Trophoblast cell (in vitro differentiated cells and primary cell): ENCODE measurements at regions not wholly inside any gene's neighbourhood (a gene's known extent, or its start where the extent isn't known, plus 50 kb on each side); places are given as distances from the start of the nearest gene placed in this dataset.
"Not testable (repeated sequence)": the region's sequence is repeated elsewhere in the genome, so short reads cannot be mapped to it uniquely, and the experiment has no call there.

ENCODE experiments used
- DNase-seq, 2 donors: peaks; one replicate each; pipeline ENCODE4 v3.0.0-alpha.2; 2016
- H2AFZ ChIP-seq: 2 replicates; pipeline ENCODE4 v1.6.1; 2013; ENCODE audit warnings: low read length, moderate library complexity, mild to moderate bottlenecking; ENCODE audit not compliant: insufficient read depth, poor library complexity
- H2AK5ac ChIP-seq: 2 replicates; pipeline ENCODE4 v1.6.1; 2013; ENCODE audit warnings: mild to moderate bottlenecking, low read length
- H2BK120ac ChIP-seq: 2 replicates; pipeline ENCODE4 v1.6.1; 2013; ENCODE audit warnings: low read length, mild to moderate bottlenecking, moderate library complexity; ENCODE audit not compliant: insufficient read depth, poor library complexity
- H2BK12ac ChIP-seq: 2 replicates; pipeline ENCODE4 v1.6.1; 2013; ENCODE audit warnings: mild to moderate bottlenecking, low read length, moderate library complexity
- H2BK5ac ChIP-seq: 2 replicates; pipeline ENCODE4 v1.6.1; 2013; ENCODE audit warnings: low read length, low read depth, moderate library complexity, mild to moderate bottlenecking; ENCODE audit not compliant: poor library complexity
- H3K14ac ChIP-seq: 2 replicates; pipeline ENCODE4 v1.6.1; 2013; ENCODE audit warnings: mild to moderate bottlenecking, low read length
- H3K18ac ChIP-seq: 2 replicates; pipeline ENCODE4 v1.6.1; 2013; ENCODE audit warnings: mild to moderate bottlenecking, low read length
- H3K23ac ChIP-seq: 2 replicates; pipeline ENCODE4 v1.6.1; 2013; ENCODE audit warnings: low read length
- H3K27ac ChIP-seq: 2 replicates; pipeline ENCODE4 v1.5.1; 2013; ENCODE audit warnings: low read depth, mild to moderate bottlenecking, inconsistent platforms, low read length, moderate library complexity
- H3K27me3 ChIP-seq: 2 replicates; pipeline ENCODE4 v1.6.1; 2013; ENCODE audit warnings: inconsistent platforms, mild to moderate bottlenecking, low read length, moderate library complexity; ENCODE audit not compliant: insufficient read depth
- H3K36me3 ChIP-seq, 2 experiments: 1 replicate in 1 of 2; 2 replicates in 1 of 2; pipeline ENCODE4 v1.6.1; 2013; ENCODE audit warnings: low read length in 2 of 2, mild to moderate bottlenecking in 2 of 2, moderate library complexity in 1 of 2; ENCODE audit not compliant: insufficient read depth in 2 of 2, control insufficient read depth in 1 of 2
- H3K4ac ChIP-seq: 2 replicates; pipeline ENCODE4 v1.6.1; 2013; ENCODE audit warnings: low read depth, mild to moderate bottlenecking, low read length, moderate library complexity
- H3K4me1 ChIP-seq, 2 experiments: 1 replicate in 1 of 2; 2 replicates in 1 of 2; pipeline ENCODE4 v1.6.1; 2013; ENCODE audit warnings: low read length in 2 of 2, mild to moderate bottlenecking in 2 of 2, moderate library complexity in 1 of 2; ENCODE audit not compliant: insufficient read depth in 2 of 2, control insufficient read depth in 1 of 2
- H3K4me2 ChIP-seq: 2 replicates; pipeline ENCODE4 v1.6.1; 2013; ENCODE audit warnings: inconsistent platforms, mild to moderate bottlenecking, low read length, moderate library complexity
- H3K4me3 ChIP-seq: 2 replicates; pipeline ENCODE4 v1.5.1; 2013; ENCODE audit warnings: mild to moderate bottlenecking, low read depth, low read length, inconsistent platforms
- H3K79me1 ChIP-seq: one replicate; pipeline ENCODE4 v1.6.1; 2013; ENCODE audit warnings: low read length
- H3K79me2 ChIP-seq: 2 replicates; pipeline ENCODE4 v1.6.1; 2013; ENCODE audit warnings: low read length, mild to moderate bottlenecking; ENCODE audit not compliant: control insufficient read depth, insufficient read depth, poor library complexity
- H3K9ac ChIP-seq: 2 replicates; pipeline ENCODE4 v1.6.1; 2013; ENCODE audit warnings: mild to moderate bottlenecking, low read length
- H3K9me3 ChIP-seq: 2 replicates; pipeline ENCODE4 v1.6.1; 2013; ENCODE audit warnings: low read depth, mild to moderate bottlenecking, control low read depth, inconsistent platforms, low read length; ENCODE audit not compliant: insufficient read depth
- H4K12ac ChIP-seq: 2 replicates; pipeline ENCODE4 v1.6.1; 2013; ENCODE audit warnings: low read depth, mild to moderate bottlenecking, low read length, moderate library complexity
- H4K8ac ChIP-seq: 2 replicates; pipeline ENCODE4 v1.6.1; 2013; ENCODE audit warnings: low read depth, mild to moderate bottlenecking, low read length, moderate library complexity
- H4K91ac ChIP-seq: one replicate; pipeline ENCODE4 v1.6.1; 2013; ENCODE audit warnings: low read depth, mild to moderate bottlenecking, low read length, moderate library complexity
- WGBS: extraction: QIAGEN DNeasy Blood & Tissue Kit; methylation state at CpG from one replicate; pipeline ENCODE4 v1.1.7; 2013; ENCODE audit warnings: missing lambda C conversion rate; ENCODE audit not compliant: insufficient read length, insufficient coverage; ENCODE audit errors: extremely low coverage; 5-methylcytosine and 5-hydroxymethylcytosine counted together

- DNase-seq = no peak
- no peak overlapping the region for H2AFZ ChIP-seq
- no peak overlapping the region for H4K12ac ChIP-seq
- H2AK5ac ChIP-seq = no peak overlapping the region
- H2BK5ac ChIP-seq = no peak overlapping the region
- H3K36me3 ChIP-seq = no peaks in the 10 kb centered on the region
- no peak overlapping the region for H3K18ac ChIP-seq
- H3K23ac ChIP-seq = no peak overlapping the region
- H4K91ac ChIP-seq = no peak overlapping the region
- H3K79me2 ChIP-seq = no peaks in the 10 kb centered on the region
- no peak overlapping the region for H2BK120ac ChIP-seq
- no peaks in the 10 kb centered on the region for H3K79me1 ChIP-seq
- H4K8ac ChIP-seq = no peak overlapping the region
- WGBS = no CpG with 5 or more reads among the region's 2 CpGs
- no peak overlapping the region for H2BK12ac ChIP-seq
- H3K4me3 ChIP-seq = no peak overlapping the region
- no peak overlapping the region for H3K9ac ChIP-seq
- no peaks in the 10 kb centered on the region for H3K27me3 ChIP-seq
- no peak overlapping the region for H3K27ac ChIP-seq
- H3K4me1 ChIP-seq = no peaks in the 10 kb centered on the region
- H3K14ac ChIP-seq = no peak overlapping the region
- H3K4me2 ChIP-seq = no peak overlapping the region
- H3K9me3 ChIP-seq = no peaks in the 10 kb centered on the region
- H3K4ac ChIP-seq = no peak overlapping the region
These were observed 1015.1 kb downstream of the EPHA7 start for GRCh38 chr6:92404281-92404680.

GRCh38 chr6:92399911-92400310, 1019.4 kb downstream of the EPHA7 start:
- H3K18ac ChIP-seq = no peak overlapping the region
- no peaks in the 10 kb centered on the region for H3K27me3 ChIP-seq
- H2BK12ac ChIP-seq = no peak overlapping the region
- H3K79me2 ChIP-seq = no peaks in the 10 kb centered on the region
- H3K4me3 ChIP-seq = no peak overlapping the region
- no peak for DNase-seq
- H3K14ac ChIP-seq = no peak overlapping the region
- H3K23ac ChIP-seq = no peak overlapping the region
- WGBS = no CpG with 5 or more reads among the region's 2 CpGs
- H3K27ac ChIP-seq = no peak overlapping the region
- H2BK5ac ChIP-seq = no peak overlapping the region
- H3K4me1 ChIP-seq = no peaks in the 10 kb centered on the region
- no peaks in the 10 kb centered on the region for H3K79me1 ChIP-seq
- no peak overlapping the region for H3K4ac ChIP-seq
- no peak overlapping the region for H3K4me2 ChIP-seq
- H2AK5ac ChIP-seq = no peak overlapping the region
- no peak overlapping the region for H2AFZ ChIP-seq
- no peaks in the 10 kb centered on the region for H3K9me3 ChIP-seq
- H4K91ac ChIP-seq = no peak overlapping the region
- no peaks in the 10 kb centered on the region for H3K36me3 ChIP-seq
- no peak overlapping the region for H3K9ac ChIP-seq
- no peak overlapping the region for H4K8ac ChIP-seq
- no peak overlapping the region for H4K12ac ChIP-seq
- no peak overlapping the region for H2BK120ac ChIP-seq

GRCh38 chr6:92388706-92389105, 1030.7 kb downstream of the EPHA7 start:
- H3K23ac ChIP-seq, H2BK120ac ChIP-seq, H2AFZ ChIP-seq, DNase-seq, H3K14ac ChIP-seq, H3K9me3 ChIP-seq, H3K79me1 ChIP-seq, H4K8ac ChIP-seq, H2BK12ac ChIP-seq, H4K12ac ChIP-seq, H3K4ac ChIP-seq, H3K79me2 ChIP-seq, H3K27me3 ChIP-seq, H3K4me2 ChIP-seq, H2AK5ac ChIP-seq, H3K27ac ChIP-seq, H3K9ac ChIP-seq, H3K36me3 ChIP-seq, H3K4me3 ChIP-seq, H3K18ac ChIP-seq, H4K91ac ChIP-seq, H3K4me1 ChIP-seq, H2BK5ac ChIP-seq: not testable (repeated sequence)
- WGBS = no CpG with 5 or more reads among the region's 8 CpGs

GRCh38 chr6:92380803-92381601, 1038.4 kb downstream of the EPHA7 start:
- no peak overlapping the region for H2BK12ac ChIP-seq
- WGBS = no CpG with 5 or more reads among the region's 2 CpGs

More at GRCh38 chr6:92380803-92381601, 1038.4 kb downstream of the EPHA7 start:
- no peak for DNase-seq
- no peaks in the 10 kb centered on the region for H3K9me3 ChIP-seq
- no peak overlapping the region for H4K12ac ChIP-seq
- no peaks in the 10 kb centered on the region for H3K27me3 ChIP-seq
- H2AK5ac ChIP-seq = no peak overlapping the region
- H3K36me3 ChIP-seq = no peaks in the 10 kb centered on the region
- no peak overlapping the region for H2BK5ac ChIP-seq
- H3K4me1 ChIP-seq = no peaks in the 10 kb centered on the region
- H3K4me3 ChIP-seq = no peak overlapping the region
- no peak overlapping the region for H2BK120ac ChIP-seq
- H4K8ac ChIP-seq = no peak overlapping the region
- H4K91ac ChIP-seq = no peak overlapping the region
- no peak overlapping the region for H3K23ac ChIP-seq
- no peak overlapping the region for H3K9ac ChIP-seq
- H3K18ac ChIP-seq = no peak overlapping the region
- no peaks in the 10 kb centered on the region for H3K79me2 ChIP-seq
- no peak overlapping the region for H3K4ac ChIP-seq
- no peak overlapping the region for H3K14ac ChIP-seq
- no peak overlapping the region for H2AFZ ChIP-seq
- no peak overlapping the region for H3K4me2 ChIP-seq
- H3K27ac ChIP-seq = no peak overlapping the region
- no peaks in the 10 kb centered on the region for H3K79me1 ChIP-seq
